Ectodermal cell (in vitro differentiated cells): ENCODE measurements at regions not wholly inside any gene's neighbourhood (a gene's known extent, or its start where the extent isn't known, plus 50 kb on each side); places are given as distances from the start of the nearest gene placed in this dataset.

Source experiments
- H3K27ac ChIP-seq: 2 replicates; pipeline ENCODE4 v1.7.0; 2013; ENCODE audit warnings: mild to moderate bottlenecking, low read depth, low read length; ENCODE audit not compliant: insufficient read depth, poor library complexity, severe bottlenecking
- H3K27me3 ChIP-seq: 2 replicates; pipeline ENCODE4 v1.7.0; 2013; ENCODE audit warnings: mild to moderate bottlenecking, low read length; ENCODE audit not compliant: insufficient read depth, control insufficient read depth, poor library complexity, severe bottlenecking
- H3K36me3 ChIP-seq: one replicate; pipeline ENCODE4 v1.7.0; 2013; ENCODE audit warnings: low read length; ENCODE audit not compliant: control insufficient read depth, insufficient read depth
- H3K4me1 ChIP-seq: one replicate; pipeline ENCODE4 v1.7.0; 2013; ENCODE audit warnings: low read length; ENCODE audit not compliant: control insufficient read depth, insufficient read depth
- H3K4me3 ChIP-seq: 2 replicates; pipeline ENCODE4 v1.7.0; 2013; ENCODE audit warnings: low read depth, low read length, control low read depth; ENCODE audit not compliant: insufficient read depth
- H3K9me3 ChIP-seq: 2 replicates; pipeline ENCODE4 v1.7.0; 2013; ENCODE audit warnings: mild to moderate bottlenecking, low read length, moderate library complexity; ENCODE audit not compliant: control insufficient read depth
- WGBS, 2 experiments: methylation state at CpG; one replicate each; pipeline ENCODE4 v1.1.7; 2013; ENCODE audit warnings: missing lambda C conversion rate in 2 of 2; 5-methylcytosine and 5-hydroxymethylcytosine counted together

GRCh38 chr20:12022126-12022525, 104.4 kb downstream of the BTBD3 start:
- Histone ChIP-seq H3K4me1 (peaks cover 2% of the 10 kb centered on the region), H3K4me3 (no peak overlapping the region), H3K9me3 (no peaks in the 10 kb centered on the region), H3K36me3 (no peaks in the 10 kb centered on the region), H3K27me3 (no peaks in the 10 kb centered on the region), H3K27ac (no peak overlapping the region)
- WGBS, 2 experiments, result 90 to 94% methylated on average over 1 to 2 of the region's 2 CpGs

- peaks cover 2% of the 10 kb centered on the region for H3K4me1 ChIP-seq
- 95 to 99% methylated on average over 3 of the region's 3 CpGs for WGBS, 2 experiments
Measured at GRCh38 chr20:12023194-12023795, 105.6 kb downstream of the BTBD3 start.

GRCh38 chr20:12028771-12029170, 111.1 kb downstream of the BTBD3 start:
- no peaks in the 10 kb centered on the region for H3K27me3 ChIP-seq
- no peaks in the 10 kb centered on the region for H3K9me3 ChIP-seq
- no peak overlapping the region for H3K4me3 ChIP-seq
- WGBS, 2 experiments, result 86 to 87% methylated on average over 6 of the region's 6 CpGs
- no peak overlapping the region for H3K27ac ChIP-seq
- H3K36me3 ChIP-seq, result no peaks in the 10 kb centered on the region
- no peaks in the 10 kb centered on the region for H3K4me1 ChIP-seq

More at GRCh38 chr20:12023194-12023795, 105.6 kb downstream of the BTBD3 start:
- H3K27me3 ChIP-seq, result no peaks in the 10 kb centered on the region
- no peak overlapping the region for H3K27ac ChIP-seq
- H3K36me3 ChIP-seq, result no peaks in the 10 kb centered on the region
- no peaks in the 10 kb centered on the region for H3K9me3 ChIP-seq
- H3K4me3 ChIP-seq, result no peak overlapping the region

GRCh38 chr20:12030470-12030869, 112.8 kb downstream of the BTBD3 start:
- WGBS, 2 experiments, result 90% methylated on average over 4 of the region's 4 CpGs
- no peak overlapping the region for H3K4me3 ChIP-seq
- no peaks in the 10 kb centered on the region for H3K4me1 ChIP-seq
- H3K9me3 ChIP-seq, result no peaks in the 10 kb centered on the region
- no peak overlapping the region for H3K27ac ChIP-seq
- no peaks in the 10 kb centered on the region for H3K27me3 ChIP-seq
- H3K36me3 ChIP-seq, result no peaks in the 10 kb centered on the region

GRCh38 chr20:12036142-12036541, 118.4 kb downstream of the BTBD3 start:
- no peaks in the 10 kb centered on the region for H3K9me3 ChIP-seq
- H3K27me3 ChIP-seq, result no peaks in the 10 kb centered on the region
- H3K4me1 ChIP-seq, result no peaks in the 10 kb centered on the region
- no peak overlapping the region for H3K27ac ChIP-seq
- no peak overlapping the region for H3K4me3 ChIP-seq
- H3K36me3 ChIP-seq, result no peaks in the 10 kb centered on the region
- 96 to 97% methylated on average over 2 of the region's 2 CpGs for WGBS, 2 experiments

GRCh38 chr20:12037521-12037920, 119.8 kb downstream of the BTBD3 start:
- Histone ChIP-seq H3K9me3 (no peaks in the 10 kb centered on the region), H3K4me1 (no peaks in the 10 kb centered on the region), H3K36me3 (no peaks in the 10 kb centered on the region), H3K27me3 (no peaks in the 10 kb centered on the region), H3K27ac (no peak overlapping the region), H3K4me3 (no peak overlapping the region)
- WGBS, 2 experiments, result 92 to 96% methylated on average over 5 of the region's 5 CpGs

GRCh38 chr20:12040261-12040660, 122.6 kb downstream of the BTBD3 start:
- no peak overlapping the region for H3K27ac ChIP-seq
- no peaks in the 10 kb centered on the region for H3K4me1 ChIP-seq
- H3K9me3 ChIP-seq, result no peaks in the 10 kb centered on the region
- H3K36me3 ChIP-seq, result no peaks in the 10 kb centered on the region
- no peak overlapping the region for H3K4me3 ChIP-seq
- 96% methylated on average over 7 of the region's 7 CpGs for WGBS, 2 experiments
- no peaks in the 10 kb centered on the region for H3K27me3 ChIP-seq

- no peak overlapping the region for H3K27ac ChIP-seq
- H3K36me3 ChIP-seq, result no peaks in the 10 kb centered on the region
- no peaks in the 10 kb centered on the region for H3K27me3 ChIP-seq
- H3K9me3 ChIP-seq, result no peaks in the 10 kb centered on the region
- no peak overlapping the region for H3K4me3 ChIP-seq
- H3K4me1 ChIP-seq, result no peaks in the 10 kb centered on the region
Measured at GRCh38 chr20:12044969-12045368, 127.3 kb downstream of the BTBD3 start.

- Histone ChIP-seq H3K4me1 (no peaks in the 10 kb centered on the region), H3K4me3 (no peak overlapping the region), H3K9me3 (no peaks in the 10 kb centered on the region), H3K36me3 (no peaks in the 10 kb centered on the region), H3K27ac (no peak overlapping the region), H3K27me3 (no peaks in the 10 kb centered on the region)
- 93 to 96% methylated on average over 1 of the region's 1 CpG for WGBS, 2 experiments
Measured at GRCh38 chr20:12047838-12048432, 130.2 kb downstream of the BTBD3 start.

- Histone ChIP-seq H3K9me3 (no peaks in the 10 kb centered on the region), H3K27ac (no peak overlapping the region), H3K4me1 (no peaks in the 10 kb centered on the region), H3K36me3 (no peaks in the 10 kb centered on the region), H3K27me3 (no peaks in the 10 kb centered on the region), H3K4me3 (no peak overlapping the region)
- WGBS, 2 experiments, result 99 to 100% methylated on average over 2 of the region's 2 CpGs
Measured at GRCh38 chr20:12049125-12049524, 131.4 kb downstream of the BTBD3 start.
